ENCODE measurements at regions not wholly inside any gene's neighbourhood (a gene's known extent, or its start where the extent isn't known, plus 50 kb on each side); places are given as distances from the start of the nearest gene placed in this dataset.

DNA sequence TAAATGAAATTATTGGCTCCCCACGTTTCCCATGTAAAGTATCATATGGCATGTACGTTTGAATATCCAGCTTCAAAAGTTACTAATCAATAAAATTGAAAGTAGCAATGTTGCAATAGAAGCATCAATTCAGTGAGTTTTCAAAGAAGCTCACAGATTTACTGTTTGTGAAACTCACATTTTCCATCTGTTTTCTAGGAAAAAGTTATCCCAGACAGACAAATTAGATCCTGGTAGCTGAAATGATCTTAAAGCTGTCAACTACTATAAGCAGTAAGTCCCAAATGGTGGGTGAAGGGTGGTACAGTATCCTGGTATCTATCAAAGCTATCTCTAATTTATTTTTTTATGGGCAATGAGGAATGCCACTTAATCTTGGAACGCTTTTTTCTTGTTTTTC lies 60.7 kb upstream of the MXRA5 start:
- ATAC-seq (no peak), DNase-seq (ENCODE audit: low read depth, low spot score) (no peak)
- no peaks in the 10 kb centered on the region for H3K27me3 ChIP-seq (ENCODE audit: control insufficient read depth, insufficient read depth, low read length)
- in situ Hi-C loops (cut with HindIII; ENCODE audit: low pct_unique_long_range_greater_than_20kb, low sequenced_read_pairs) (no loop called here), intact Hi-C loops (cut with micrococcal nuclease; ENCODE audit: unreplicated experiment) (no loop called here)
- H3K4me3 ChIP-seq (ENCODE audit: low read depth in 2 of 2, low read length in 2 of 2): no peak overlapping the region
- ChIA-PET POLR2A (no interaction called here), CTCF (no interaction called here)
- H3K4me1 ChIP-seq (ENCODE audit: control insufficient read depth, insufficient read depth, low read length): no peaks in the 10 kb centered on the region
- TF ChIP-seq SIN3A (IDR thresholded peaks at IDR 0.05; ENCODE audit: borderline replicate concordance, insufficient read depth, low read depth, low read length) (no peak), CTCF (IDR thresholded peaks at IDR 0.05) (no peak), POLR2AphosphoS5 (IDR thresholded peaks at IDR 0.05; ENCODE audit: low read depth, low read length) (no peak), REST (IDR thresholded peaks at IDR 0.05; ENCODE audit: insufficient read depth in 1 of 2, low read depth in 2 of 2, low read length in 1 of 2) (no peak), TCF7L2 (IDR thresholded peaks at IDR 0.05; ENCODE audit: low read depth, low read length) (no peak)
- H3K9me3 ChIP-seq (ENCODE audit: control insufficient read depth, insufficient read depth, low read depth, low read length): no peaks in the 10 kb centered on the region
- H3K27ac ChIP-seq (ENCODE audit: low read length): no peak overlapping the region
- H3K36me3 ChIP-seq (ENCODE audit: control insufficient read depth, insufficient read depth, low read length): no peaks in the 10 kb centered on the region
- no TSS peak for BruUV-seq (replicated peaks)

- H3K4me3 ChIP-seq (ENCODE audit: low read depth in 2 of 2, low read length in 2 of 2): no peak overlapping the region
- intact Hi-C loops (cut with micrococcal nuclease; ENCODE audit: unreplicated experiment): no loop called here
- no peaks in the 10 kb centered on the region for H3K36me3 ChIP-seq (ENCODE audit: control insufficient read depth, insufficient read depth, low read length)
- no peaks in the 10 kb centered on the region for H3K9me3 ChIP-seq (ENCODE audit: control insufficient read depth, insufficient read depth, low read depth, low read length)
- DNase-seq (ENCODE audit: low read depth, low spot score) (no peak), ATAC-seq (no peak)
- in situ Hi-C loops (cut with HindIII; ENCODE audit: low pct_unique_long_range_greater_than_20kb, low sequenced_read_pairs): no loop called here
- no peaks in the 10 kb centered on the region for H3K4me1 ChIP-seq (ENCODE audit: control insufficient read depth, insufficient read depth, low read length)
- POLR2A ChIA-PET: no interaction called here
- no peak overlapping the region for H3K27ac ChIP-seq (ENCODE audit: low read length)
- no TSS peak for BruUV-seq (replicated peaks)
- no peaks in the 10 kb centered on the region for H3K27me3 ChIP-seq (ENCODE audit: control insufficient read depth, insufficient read depth, low read length)
- CTCF ChIA-PET: no interaction called here
- no peak for TF ChIP-seq CTCF (IDR thresholded peaks at IDR 0.05)
- no peak for TF ChIP-seq TCF7L2 (IDR thresholded peaks at IDR 0.05; ENCODE audit: low read depth, low read length)
- no peak for TF ChIP-seq REST (IDR thresholded peaks at IDR 0.05; ENCODE audit: insufficient read depth in 1 of 2, low read depth in 2 of 2, low read length in 1 of 2)
- TF ChIP-seq POLR2AphosphoS5 (IDR thresholded peaks at IDR 0.05; ENCODE audit: low read depth, low read length): no peak
- no peak for TF ChIP-seq SIN3A (IDR thresholded peaks at IDR 0.05; ENCODE audit: borderline replicate concordance, insufficient read depth, low read depth, low read length)
These were observed 57.3 kb upstream of the MXRA5 start for GRCh38 chrX:3403748-3404147.

Measured in Panc1 (cell line).